AG04449 (cell line): ENCODE measurements at regions not wholly inside any gene's neighbourhood (a gene's known extent, or its start where the extent isn't known, plus 50 kb on each side); places are given as distances from the start of the nearest gene placed in this dataset.

Experiments used
- CTCF ChIA-PET: fragments of 350-600 bp; formaldehyde crosslinking; extraction: SDS; loops from one replicate; lab custom pipeline; 2021; ENCODE audit warnings: antibody characterized with exemption; lab: Yijun Ruan, JAX
- POLR2A ChIA-PET: fragments of 400-600, 350-600 bp; formaldehyde crosslinking; extraction: SDS; loops from one replicate; lab custom pipeline; 2020; ENCODE audit warnings: antibody characterized with exemption, inconsistent platforms; lab: Yijun Ruan, JAX
- DNase-seq: peaks from one replicate; pipeline ENCODE4 v3.0.0-alpha.2; 2010; ENCODE audit warnings: low read depth, low spot score
- H3K4me3 ChIP-seq: 2 replicates; pipeline ENCODE4 v1.5.1; 2011; ENCODE audit warnings: low read depth, mild to moderate bottlenecking, control low read depth, low read length
- CTCF ChIP-seq: IDR thresholded peaks from one replicate; pipeline ENCODE4 v1.5.1; 2011; ENCODE audit warnings: mild to moderate bottlenecking, moderate library complexity, low read length, control low read depth, inconsistent platforms; ENCODE audit not compliant: insufficient read depth; ENCODE audit errors: missing control alignments

GRCh38 chr6:91672201-91672600 lies 1085.3 kb upstream of the MAP3K7 start:
- TF ChIP-seq CTCF, result no peak
- DNase-seq, result no peak
- ChIA-PET CTCF (no interaction called here), POLR2A (no interaction called here)
- H3K4me3 ChIP-seq, result no peak overlapping the region

GRCh38 chr6:91669871-91670268 lies 1083.0 kb upstream of the MAP3K7 start:
- no peak for DNase-seq
- H3K4me3 ChIP-seq, result no peak overlapping the region
- POLR2A ChIA-PET, result no interaction called here
- no peak for TF ChIP-seq CTCF
- CTCF ChIA-PET, result no interaction called here

GRCh38 chr6:91669154-91669870 lies 1082.4 kb upstream of the MAP3K7 start:
- no peak for TF ChIP-seq CTCF
- POLR2A ChIA-PET, result no interaction called here

GRCh38 chr6:91667596-91667995 lies 1080.7 kb upstream of the MAP3K7 start:
- POLR2A ChIA-PET, result no interaction called here
- H3K4me3 ChIP-seq, result no peak overlapping the region
- CTCF ChIA-PET, result no interaction called here
- DNase-seq, result no peak
- TF ChIP-seq CTCF, result no peak

More at GRCh38 chr6:91669154-91669870, 1082.4 kb upstream of the MAP3K7 start:
- CTCF ChIA-PET, result no interaction called here
- no peak for DNase-seq
- H3K4me3 ChIP-seq, result no peak overlapping the region

- no peak overlapping the region for H3K4me3 ChIP-seq
- no peak for TF ChIP-seq CTCF
- CTCF ChIA-PET, result no interaction called here
- POLR2A ChIA-PET, result no interaction called here
- no peak for DNase-seq
These were observed 1077.6 kb upstream of the MAP3K7 start for GRCh38 chr6:91664327-91664959.

GRCh38 chr6:91660893-91661292 lies 1074.0 kb upstream of the MAP3K7 start:
- H3K4me3 ChIP-seq, result no peak overlapping the region
- CTCF ChIA-PET, result no interaction called here
- DNase-seq, result no peak
- no peak for TF ChIP-seq CTCF
- POLR2A ChIA-PET, result no interaction called here
